ENCODE measurements at regions not wholly inside any gene's neighbourhood (a gene's known extent, or its start where the extent isn't known, plus 50 kb on each side); places are given as distances from the start of the nearest gene placed in this dataset.

GRCh38 chr22:27543460-27543859 is 258.1 kb downstream of the MN1 start:
- TF ChIP-seq, protein P1, sequence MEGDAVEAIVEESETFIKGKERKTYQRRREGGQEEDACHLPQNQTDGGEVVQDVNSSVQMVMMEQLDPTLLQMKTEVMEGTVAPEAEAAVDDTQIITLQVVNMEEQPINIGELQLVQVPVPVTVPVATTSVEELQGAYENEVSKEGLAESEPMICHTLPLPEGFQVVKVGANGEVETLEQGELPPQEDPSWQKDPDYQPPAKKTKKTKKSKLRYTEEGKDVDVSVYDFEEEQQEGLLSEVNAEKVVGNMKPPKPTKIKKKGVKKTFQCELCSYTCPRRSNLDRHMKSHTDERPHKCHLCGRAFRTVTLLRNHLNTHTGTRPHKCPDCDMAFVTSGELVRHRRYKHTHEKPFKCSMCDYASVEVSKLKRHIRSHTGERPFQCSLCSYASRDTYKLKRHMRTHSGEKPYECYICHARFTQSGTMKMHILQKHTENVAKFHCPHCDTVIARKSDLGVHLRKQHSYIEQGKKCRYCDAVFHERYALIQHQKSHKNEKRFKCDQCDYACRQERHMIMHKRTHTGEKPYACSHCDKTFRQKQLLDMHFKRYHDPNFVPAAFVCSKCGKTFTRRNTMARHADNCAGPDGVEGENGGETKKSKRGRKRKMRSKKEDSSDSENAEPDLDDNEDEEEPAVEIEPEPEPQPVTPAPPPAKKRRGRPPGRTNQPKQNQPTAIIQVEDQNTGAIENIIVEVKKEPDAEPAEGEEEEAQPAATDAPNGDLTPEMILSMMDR (IDR thresholded peaks at IDR 0.05; ENCODE audit: low read length), result no peak
- TF ChIP-seq EZH2phosphoT487 (IDR thresholded peaks at IDR 0.05; ENCODE audit: low read length) (no peak), EZH2 (optimal IDR thresholded peaks at IDR 0.05; ENCODE audit: low read depth, low read length) (no peak)

Data from MM.1S (cell line).